Upper lobe of left lung (tissue), 6 donors: ENCODE measurements at regions not wholly inside any gene's neighbourhood (a gene's known extent, or its start where the extent isn't known, plus 50 kb on each side); places are given as distances from the start of the nearest gene placed in this dataset.

ENCODE experiments used
- ATAC-seq, 2 donors: fragments of 200-7000 bp; cut with Tn5 transposase; one replicate each; pipeline ENCODE4 v1.9.1; 2022; ENCODE audit warnings: mild to moderate bottlenecking in 2 of 2, moderate library complexity in 2 of 2; ENCODE audit not compliant: low FRiP score in 2 of 2
- DNase-seq, 2 donors: peaks; one replicate each; pipeline ENCODE4 v3.0.0-alpha.2; 2019 to 2020
- H3K27ac ChIP-seq, 4 donors: fragments of 200-600 bp; sonication (generic); one replicate each; pipeline ENCODE4 v1.5.1; 2016 to 2019
- H3K27me3 ChIP-seq, 4 donors: fragments of 200-600 bp; sonication (generic); one replicate each; pipeline ENCODE4 v1.5.1; 2017 to 2019
- H3K36me3 ChIP-seq, 4 donors: fragments of 200-600 bp; sonication (generic); one replicate each; pipeline ENCODE4 v1.5.1; 2016 to 2019
- H3K4me1 ChIP-seq, 4 donors: fragments of 200-600 bp; sonication (generic); one replicate each; pipeline ENCODE4 v1.5.1; 2018 to 2019
- H3K4me3 ChIP-seq, 4 donors: fragments of 200-600 bp; sonication (generic); one replicate each; pipeline ENCODE4 v1.5.1; 2017 to 2019; ENCODE audit warnings: mild to moderate bottlenecking in 2 of 4, moderate library complexity in 1 of 4
- H3K9me3 ChIP-seq, 4 donors: fragments of 200-600 bp; sonication (generic); one replicate each; pipeline ENCODE4 v1.5.1; 2018 to 2019
- EP300 ChIP-seq, 4 donors: sonication (generic); formaldehyde crosslinking; IDR thresholded peaks; one replicate each; pipeline ENCODE4 v1.5.1; 2017; ENCODE audit warnings: antibody characterized with exemption in 4 of 4, control low read depth in 2 of 4
- POLR2A ChIP-seq, 4 donors: fragments of 450-650 bp; IDR thresholded peaks; one replicate each; pipeline ENCODE4 v1.5.1; 2016 to 2017; ENCODE audit warnings: antibody characterized with exemption in 4 of 4, mild to moderate bottlenecking in 2 of 4
- WGBS, 2 donors: methylation state at CpG; one replicate each; pipeline ENCODE4 v1.1.5; 2017 to 2018; 5-methylcytosine and 5-hydroxymethylcytosine counted together
- donor health status: DM: no; HTN: no; CAD: no; lungs with moderate emphysema.
- donor health status: DM: no; HTN: yes; CAD: no; lungs with severe emphysema.

DNA sequence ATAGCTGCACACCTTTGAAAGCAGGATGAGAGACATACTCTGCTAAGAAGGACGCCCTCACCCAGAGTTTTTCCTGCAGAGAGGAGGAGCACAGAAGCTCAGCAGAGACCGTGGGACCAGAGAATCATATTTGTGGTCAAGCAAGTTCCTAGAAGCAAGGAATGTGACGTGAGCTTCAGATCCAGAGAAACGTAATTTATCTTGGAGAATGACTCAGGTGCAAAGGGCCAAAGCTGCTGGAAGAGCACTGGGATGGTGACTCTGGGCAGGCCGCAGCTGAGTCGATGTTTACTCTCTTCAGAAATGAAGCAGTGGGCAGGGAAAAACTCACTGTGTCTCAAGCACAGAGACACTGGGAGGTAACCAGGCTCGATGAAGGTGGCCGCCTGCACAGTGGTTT is 50.1 kb upstream of the IGFBP2 start:
- Histone ChIP-seq H3K36me3 (no peaks in the 10 kb centered on the region), H3K27ac (no peak overlapping the region), H3K27me3 (no peaks in the 10 kb centered on the region), H3K9me3 (no peaks in the 10 kb centered on the region), H3K4me3 (no peak overlapping the region), H3K4me1 (no peaks in the 10 kb centered on the region)
- TF ChIP-seq EP300 (IDR thresholded peaks at IDR 0.05) (no peak), POLR2A (IDR thresholded peaks at IDR 0.05) (no peak)
- WGBS, 2 donors: 67 to 87% methylated on average over 8 of the region's 8 CpGs
- DNase-seq (no peak), ATAC-seq (no peak)
